ENCODE measurements at regions not wholly inside any gene's neighbourhood (a gene's known extent, or its start where the extent isn't known, plus 50 kb on each side); places are given as distances from the start of the nearest gene placed in this dataset.

GRCh38 chr6:137391061-137391814 lies 103.0 kb downstream of the OLIG3 start:
- ChIA-PET RAD21 (ENCODE audit: low non-redundant PET in 1 of 2, low total read pairs in 2 of 2, uncharacterized antibody in 2 of 2, unreplicated experiment in 2 of 2) (no interaction called here), POLR2A (no interaction called here), CTCF (no interaction called here)
- no peak overlapping the region for H3K4me3 ChIP-seq (replicated peaks in 1 of 2; ENCODE audit: low read depth in 1 of 2, low read length in 2 of 2)
- ATAC-seq: no peak
- no peak overlapping the region for H3K9ac ChIP-seq (ENCODE audit: low read length)
- H2AFZ ChIP-seq (ENCODE audit: low read depth, low read length, poor library complexity, severe bottlenecking): no peak overlapping the region
- H3K79me2 ChIP-seq (ENCODE audit: insufficient read depth, low read length): no peaks in the 10 kb centered on the region
- no peaks in the 10 kb centered on the region for H3K4me1 ChIP-seq (ENCODE audit: control insufficient read depth in 1 of 2, insufficient read depth in 2 of 2, low read length in 2 of 2)
- TF ChIP-seq CEBPB (IDR thresholded peaks at IDR 0.05; ENCODE audit: low read depth) (no peak), FOSL1 (IDR thresholded peaks at IDR 0.05; ENCODE audit: low read depth) (no peak), SRF (IDR thresholded peaks at IDR 0.05; ENCODE audit: low read depth) (no peak), CBX3 (IDR thresholded peaks at IDR 0.05; ENCODE audit: low read depth) (no peak), POLR2AphosphoS5 (IDR thresholded peaks at IDR 0.05; ENCODE audit: low read depth, low read length) (no peak), ATF3 (IDR thresholded peaks at IDR 0.05) (no peak), RAD21 (IDR thresholded peaks at IDR 0.05; ENCODE audit: low read depth) (no peak), YY1 (IDR thresholded peaks at IDR 0.05; ENCODE audit: extremely low read depth, insufficient replicate concordance, low read depth, low read length) (no peak), JUND (IDR thresholded peaks at IDR 0.05) (no peak), MAX (IDR thresholded peaks at IDR 0.05) (no peak), TCF7L2 (IDR thresholded peaks at IDR 0.05; ENCODE audit: borderline replicate concordance, extremely low read depth, insufficient read depth, insufficient read length) (no peak), EGR1 (IDR thresholded peaks at IDR 0.05; ENCODE audit: low read depth) (no peak), SP1 (IDR thresholded peaks at IDR 0.05; ENCODE audit: low read depth) (no peak)
- no TSS peak for BruUV-seq (replicated peaks)
- no peaks in the 10 kb centered on the region for H3K27me3 ChIP-seq (ENCODE audit: insufficient read depth, low read length)
- H3K27ac ChIP-seq (ENCODE audit: low read depth, low read length): no peak overlapping the region
- no peaks in the 10 kb centered on the region for H3K36me3 ChIP-seq (ENCODE audit: control insufficient read depth in 1 of 2, insufficient read depth in 2 of 2, low read length in 2 of 2)
- H3K9me2 ChIP-seq (ENCODE audit: insufficient read depth): no peaks in the 10 kb centered on the region
- no peaks in the 10 kb centered on the region for H4K20me1 ChIP-seq (ENCODE audit: insufficient read depth)
- DNase-seq (ENCODE audit: low read depth, low spot score): no peak
- H3K9me3 ChIP-seq (ENCODE audit: control insufficient read depth in 1 of 2, insufficient read depth in 1 of 2, low read depth in 1 of 2, low read length in 2 of 2): no peaks in the 10 kb centered on the region
- intact Hi-C loops (cut with micrococcal nuclease): no loop called here
- no peak overlapping the region for H3K4me2 ChIP-seq (ENCODE audit: low read length)
